ENCODE measurements at regions not wholly inside any gene's neighbourhood (a gene's known extent, or its start where the extent isn't known, plus 50 kb on each side); places are given as distances from the start of the nearest gene placed in this dataset.
A peak's percentile ranks its signal among the peaks of the same experiment; 100 is the strongest.

DNA sequence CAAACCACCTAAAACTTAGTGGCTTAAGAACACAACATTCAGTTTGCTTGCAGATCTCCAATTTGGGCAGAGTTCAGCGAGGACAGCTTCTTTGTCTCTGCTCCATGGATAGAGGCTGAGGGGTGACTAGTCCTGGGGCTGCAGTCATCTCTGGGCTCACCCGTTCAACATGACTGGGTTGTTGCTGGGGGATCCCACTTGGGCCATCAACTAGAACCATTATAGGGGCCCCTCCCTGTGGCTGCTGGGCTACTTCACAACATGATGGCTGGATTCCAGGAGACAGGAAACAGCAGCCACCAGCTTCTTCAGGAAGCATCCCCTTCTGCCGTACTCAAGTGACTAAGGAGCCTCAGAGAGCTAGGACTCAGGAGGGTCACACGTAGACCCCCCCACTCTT lies 140.9 kb downstream of the RHOU start:
- H3K27ac ChIP-seq (ENCODE audit: low read depth in 2 of 2, low read length in 2 of 2): peak overlapping the region in 1 of 2 donors; percentile 39
- H3K4me1 ChIP-seq (ENCODE audit: control insufficient read depth in 2 of 2, insufficient read depth in 2 of 2, low read length in 2 of 2): no peaks in the 10 kb centered on the region
- no peaks in the 10 kb centered on the region for H3K36me3 ChIP-seq (ENCODE audit: control insufficient read depth in 2 of 2, insufficient read depth in 2 of 2, low read length in 2 of 2)
- H3K4me3 ChIP-seq (ENCODE audit: low read length in 2 of 2): no peak overlapping the region
- no peaks in the 10 kb centered on the region for H3K27me3 ChIP-seq (ENCODE audit: control insufficient read depth in 2 of 2, insufficient read depth in 2 of 2, low read length in 2 of 2)
- H3K9ac ChIP-seq (ENCODE audit: low read depth in 1 of 2, low read length in 2 of 2): no peak overlapping the region
- no peaks in the 10 kb centered on the region for H3K9me3 ChIP-seq (ENCODE audit: control insufficient read depth in 2 of 2, low read length in 2 of 2)

DNA sequence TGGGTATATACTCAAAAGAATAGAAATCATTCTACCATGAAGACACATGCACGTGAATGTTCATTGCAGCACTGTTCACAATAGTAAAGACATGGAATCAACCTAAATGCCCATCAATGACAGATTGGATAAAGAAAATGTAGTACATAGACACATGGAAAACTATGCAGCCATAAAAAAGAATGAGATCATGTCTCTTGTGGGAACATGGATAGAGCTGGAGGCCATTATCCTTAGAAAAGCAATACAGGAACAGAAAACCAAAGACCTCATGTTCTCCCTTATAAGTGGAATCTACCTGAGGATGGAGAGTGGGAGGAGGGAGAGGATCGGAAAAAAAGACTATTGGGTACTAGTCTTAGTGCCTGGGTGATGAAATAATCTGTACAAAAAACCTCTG lies 143.9 kb downstream of the RHOU start:
- Histone ChIP-seq H3K9ac (ENCODE audit: low read depth in 1 of 2, low read length in 2 of 2) (no peak overlapping the region), H3K9me3 (ENCODE audit: control insufficient read depth in 2 of 2, low read length in 2 of 2) (no peaks in the 10 kb centered on the region), H3K36me3 (ENCODE audit: control insufficient read depth in 2 of 2, insufficient read depth in 2 of 2, low read length in 2 of 2) (no peaks in the 10 kb centered on the region), H3K27ac (ENCODE audit: low read depth in 2 of 2, low read length in 2 of 2) (no peak overlapping the region), H3K27me3 (ENCODE audit: control insufficient read depth in 2 of 2, insufficient read depth in 2 of 2, low read length in 2 of 2) (no peaks in the 10 kb centered on the region), H3K4me1 (ENCODE audit: control insufficient read depth in 2 of 2, insufficient read depth in 2 of 2, low read length in 2 of 2) (no peaks in the 10 kb centered on the region), H3K4me3 (ENCODE audit: low read length in 2 of 2) (no peak overlapping the region)

DNA sequence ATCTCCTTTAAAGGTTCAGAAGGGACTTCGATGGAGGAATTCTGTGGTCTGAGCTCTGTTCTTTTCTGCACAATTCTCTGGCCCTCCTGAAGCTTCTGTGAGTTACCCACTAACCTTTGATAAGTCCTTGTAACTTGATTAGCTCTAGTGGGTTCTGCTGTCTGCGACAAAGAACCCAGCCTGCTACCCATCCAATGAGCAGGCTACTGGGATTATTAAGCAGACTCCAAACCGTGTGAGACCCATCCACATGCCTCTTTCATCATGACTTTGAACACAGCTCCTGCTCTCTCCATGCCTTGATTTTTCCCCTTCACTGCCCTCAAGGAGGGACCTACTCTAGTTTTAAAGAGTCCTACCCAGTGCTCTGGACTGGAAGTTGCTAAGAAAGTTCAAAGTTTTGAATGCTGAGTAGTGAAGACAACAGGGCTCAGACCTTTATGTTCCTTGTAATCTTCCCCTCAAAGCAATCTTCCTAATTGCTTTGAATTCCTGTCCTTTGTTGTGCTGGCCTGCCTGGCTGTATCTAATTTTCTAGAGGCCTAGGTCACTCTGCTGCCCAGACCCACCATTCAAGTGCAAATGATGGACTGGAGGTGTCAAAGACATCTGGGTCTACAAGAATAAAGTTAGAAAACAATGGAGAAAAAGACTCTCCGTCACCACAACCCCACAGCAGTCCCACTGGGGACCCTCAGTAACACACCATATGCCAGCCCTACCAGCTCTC lies 146.9 kb downstream of the RHOU start:
- Histone ChIP-seq H3K27me3 (ENCODE audit: control insufficient read depth in 2 of 2, insufficient read depth in 2 of 2, low read length in 2 of 2) (no peaks in the 10 kb centered on the region), H3K4me1 (ENCODE audit: control insufficient read depth in 2 of 2, insufficient read depth in 2 of 2, low read length in 2 of 2) (no peaks in the 10 kb centered on the region), H3K27ac (ENCODE audit: low read depth in 2 of 2, low read length in 2 of 2) (no peak overlapping the region), H3K36me3 (ENCODE audit: control insufficient read depth in 2 of 2, insufficient read depth in 2 of 2, low read length in 2 of 2) (no peaks in the 10 kb centered on the region), H3K4me3 (ENCODE audit: low read length in 2 of 2) (no peak overlapping the region), H3K9ac (ENCODE audit: low read depth in 1 of 2, low read length in 2 of 2) (no peak overlapping the region), H3K9me3 (ENCODE audit: control insufficient read depth in 2 of 2, low read length in 2 of 2) (no peaks in the 10 kb centered on the region)

DNA sequence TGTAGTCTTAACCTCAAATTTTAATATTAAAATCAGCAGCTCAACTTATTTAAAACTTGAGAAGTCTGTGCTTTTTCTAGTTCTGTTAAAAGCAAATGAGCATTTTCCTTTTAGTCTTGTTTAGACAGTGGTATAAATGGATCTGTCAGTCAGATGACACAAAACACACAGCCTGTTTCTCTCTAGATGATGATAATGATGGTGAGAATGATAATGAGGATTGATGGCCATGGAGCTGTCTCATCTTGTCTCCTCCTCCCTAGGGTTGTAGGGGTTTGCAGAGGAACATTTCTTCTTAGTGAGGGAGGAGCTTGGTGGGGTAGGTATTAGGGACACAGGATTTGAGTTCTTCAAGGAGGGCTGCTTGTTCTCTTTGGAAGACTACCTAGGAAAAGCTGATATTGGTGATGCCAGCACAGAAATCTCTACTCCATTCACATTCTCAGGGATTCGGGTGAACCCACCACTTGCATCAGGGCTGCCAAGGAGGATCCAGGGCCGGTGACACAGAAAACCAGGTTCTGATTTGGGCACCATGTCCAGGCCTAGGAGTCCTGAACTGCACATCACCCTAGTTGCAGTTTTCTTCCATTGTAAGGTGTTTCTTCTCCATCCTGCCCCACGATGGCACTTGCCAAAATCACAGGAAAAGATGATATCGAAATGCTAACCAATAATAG lies 147.6 kb downstream of the RHOU start:
- Histone ChIP-seq H3K4me1 (ENCODE audit: control insufficient read depth in 2 of 2, insufficient read depth in 2 of 2, low read length in 2 of 2) (no peaks in the 10 kb centered on the region), H3K27ac (ENCODE audit: low read depth in 2 of 2, low read length in 2 of 2) (no peak overlapping the region), H3K36me3 (ENCODE audit: control insufficient read depth in 2 of 2, insufficient read depth in 2 of 2, low read length in 2 of 2) (no peaks in the 10 kb centered on the region), H3K9me3 (ENCODE audit: control insufficient read depth in 2 of 2, low read length in 2 of 2) (no peaks in the 10 kb centered on the region), H3K27me3 (ENCODE audit: control insufficient read depth in 2 of 2, insufficient read depth in 2 of 2, low read length in 2 of 2) (no peaks in the 10 kb centered on the region), H3K9ac (ENCODE audit: low read depth in 1 of 2, low read length in 2 of 2) (no peak overlapping the region), H3K4me3 (ENCODE audit: low read length in 2 of 2) (no peak overlapping the region)

DNA sequence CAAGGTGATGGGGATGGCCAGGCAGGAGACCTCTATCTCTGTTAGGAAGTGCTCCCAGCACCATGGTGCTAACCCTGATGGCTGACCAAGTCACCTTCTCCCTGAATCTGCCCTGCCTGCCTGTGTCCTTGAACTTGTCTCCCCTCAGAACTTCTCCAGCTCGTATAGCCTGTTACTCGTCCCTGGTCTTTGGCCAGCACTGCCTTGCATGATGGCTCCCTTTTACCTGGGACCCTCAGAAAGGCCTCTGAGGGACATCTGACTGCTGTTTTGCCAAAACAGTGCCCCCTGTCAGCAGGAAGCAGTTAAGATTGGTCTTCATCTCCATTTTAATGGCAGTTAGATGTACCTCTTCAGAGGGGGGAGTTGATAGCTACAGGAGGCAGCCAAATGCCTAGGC lies 148.3 kb downstream of the RHOU start:
- Histone ChIP-seq H3K27ac (ENCODE audit: low read depth in 2 of 2, low read length in 2 of 2) (no peak overlapping the region), H3K27me3 (ENCODE audit: control insufficient read depth in 2 of 2, insufficient read depth in 2 of 2, low read length in 2 of 2) (no peaks in the 10 kb centered on the region), H3K9ac (ENCODE audit: low read depth in 1 of 2, low read length in 2 of 2) (no peak overlapping the region), H3K36me3 (ENCODE audit: control insufficient read depth in 2 of 2, insufficient read depth in 2 of 2, low read length in 2 of 2) (no peaks in the 10 kb centered on the region), H3K9me3 (ENCODE audit: control insufficient read depth in 2 of 2, low read length in 2 of 2) (no peaks in the 10 kb centered on the region), H3K4me3 (ENCODE audit: low read length in 2 of 2) (no peak overlapping the region), H3K4me1 (ENCODE audit: control insufficient read depth in 2 of 2, insufficient read depth in 2 of 2, low read length in 2 of 2) (no peaks in the 10 kb centered on the region)

DNA sequence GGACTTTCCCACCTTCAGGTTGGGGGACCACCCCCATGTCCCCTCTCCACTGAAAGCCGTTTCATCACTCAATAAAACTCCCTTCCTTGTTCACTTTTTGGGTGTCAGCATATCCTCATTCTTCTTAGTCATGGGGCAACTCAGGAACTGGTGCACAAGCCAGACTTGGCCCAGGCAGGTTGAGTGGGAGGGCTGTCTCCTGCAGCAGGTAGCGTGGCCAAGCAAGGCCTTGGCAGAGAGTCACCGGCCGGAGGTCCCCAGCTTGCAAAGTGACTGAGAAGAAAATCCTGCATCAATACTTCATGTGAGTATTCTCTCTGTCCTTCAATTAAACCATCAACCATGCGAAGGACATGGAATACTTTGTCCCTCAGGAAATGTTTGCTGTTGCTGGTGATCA lies 148.9 kb downstream of the RHOU start:
- Histone ChIP-seq H3K36me3 (ENCODE audit: control insufficient read depth in 2 of 2, insufficient read depth in 2 of 2, low read length in 2 of 2) (no peaks in the 10 kb centered on the region), H3K9ac (ENCODE audit: low read depth in 1 of 2, low read length in 2 of 2) (no peak overlapping the region), H3K9me3 (ENCODE audit: control insufficient read depth in 2 of 2, low read length in 2 of 2) (no peaks in the 10 kb centered on the region), H3K4me1 (ENCODE audit: control insufficient read depth in 2 of 2, insufficient read depth in 2 of 2, low read length in 2 of 2) (no peaks in the 10 kb centered on the region), H3K27me3 (ENCODE audit: control insufficient read depth in 2 of 2, insufficient read depth in 2 of 2, low read length in 2 of 2) (no peaks in the 10 kb centered on the region), H3K4me3 (ENCODE audit: low read length in 2 of 2) (no peak overlapping the region), H3K27ac (ENCODE audit: low read depth in 2 of 2, low read length in 2 of 2) (no peak overlapping the region)

DNA sequence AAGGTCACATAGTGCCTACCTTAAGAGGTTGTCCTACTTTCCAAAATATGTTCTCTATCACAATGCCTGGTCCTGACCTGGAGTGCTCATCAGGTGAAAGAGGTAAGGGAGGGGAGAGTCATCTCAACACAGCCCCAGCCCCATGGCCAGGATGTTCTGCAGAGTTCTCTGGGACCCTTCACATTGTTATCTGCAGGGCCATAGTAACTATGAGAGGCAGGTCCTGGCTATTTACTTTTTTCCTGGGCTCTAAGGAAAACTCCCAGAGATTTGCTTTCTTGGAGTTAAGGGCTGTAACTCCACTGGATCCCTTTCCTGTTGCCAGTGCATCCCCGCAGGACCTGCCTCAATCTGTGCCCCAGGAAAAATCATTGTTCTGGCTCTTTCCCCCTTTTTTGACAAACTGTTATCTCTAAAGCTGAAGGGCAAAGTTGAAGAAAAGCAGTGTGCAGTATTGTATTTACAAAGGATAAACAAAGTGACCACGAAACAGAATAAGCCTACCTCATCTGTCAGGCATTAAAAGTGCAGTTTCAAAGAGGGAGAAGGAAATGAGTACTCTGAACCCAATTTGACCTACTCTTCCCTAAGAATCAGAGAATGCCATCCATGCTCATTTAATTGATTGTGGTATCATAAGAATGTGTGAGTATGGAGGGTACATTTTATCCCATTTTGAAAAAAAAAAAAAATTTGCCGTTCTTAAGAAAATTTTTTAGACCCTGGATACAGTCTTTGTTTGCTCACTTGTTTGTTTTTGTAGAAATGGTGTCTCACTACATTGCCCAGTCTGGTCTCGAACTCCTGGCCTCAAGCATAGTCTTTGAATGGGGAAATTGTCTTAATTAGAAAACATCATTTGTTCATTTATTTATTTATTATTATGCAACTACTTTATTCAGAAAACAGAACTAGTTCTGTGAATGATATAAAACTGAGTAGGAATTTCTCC lies 149.6 kb downstream of the RHOU start:
- no peak overlapping the region for H3K27ac ChIP-seq (ENCODE audit: low read depth in 2 of 2, low read length in 2 of 2)
- no peaks in the 10 kb centered on the region for H3K27me3 ChIP-seq (ENCODE audit: control insufficient read depth in 2 of 2, insufficient read depth in 2 of 2, low read length in 2 of 2)
- H3K9ac ChIP-seq (ENCODE audit: low read depth in 1 of 2, low read length in 2 of 2): no peak overlapping the region
- no peaks in the 10 kb centered on the region for H3K9me3 ChIP-seq (ENCODE audit: control insufficient read depth in 2 of 2, low read length in 2 of 2)
- H3K36me3 ChIP-seq (ENCODE audit: control insufficient read depth in 2 of 2, insufficient read depth in 2 of 2, low read length in 2 of 2): no peaks in the 10 kb centered on the region
- no peaks in the 10 kb centered on the region for H3K4me1 ChIP-seq (ENCODE audit: control insufficient read depth in 2 of 2, insufficient read depth in 2 of 2, low read length in 2 of 2)
- no peak overlapping the region for H3K4me3 ChIP-seq (ENCODE audit: low read length in 2 of 2)

DNA sequence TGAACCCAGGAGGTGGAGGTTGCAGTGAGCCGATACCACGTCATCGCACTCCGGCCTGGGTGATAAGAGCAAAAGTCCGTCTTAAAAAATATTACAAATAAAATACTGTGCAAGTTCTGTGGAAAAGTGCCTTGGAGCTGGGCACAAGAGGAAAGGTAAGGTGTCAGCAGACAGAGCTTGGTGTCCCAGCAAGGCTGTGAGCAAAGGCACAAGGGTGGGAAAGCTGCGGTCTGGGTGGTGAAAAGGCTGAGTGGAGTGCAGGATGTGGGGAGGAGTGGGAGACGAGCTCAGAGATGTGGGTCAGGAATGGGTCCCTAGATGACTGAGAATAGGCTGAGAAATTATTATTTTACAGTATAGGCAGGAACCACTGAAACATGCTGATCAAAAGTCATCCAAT lies 150.6 kb downstream of the RHOU start:
- Histone ChIP-seq H3K36me3 (ENCODE audit: control insufficient read depth in 2 of 2, insufficient read depth in 2 of 2, low read length in 2 of 2) (no peaks in the 10 kb centered on the region), H3K9me3 (ENCODE audit: control insufficient read depth in 2 of 2, low read length in 2 of 2) (no peaks in the 10 kb centered on the region), H3K4me1 (ENCODE audit: control insufficient read depth in 2 of 2, insufficient read depth in 2 of 2, low read length in 2 of 2) (no peaks in the 10 kb centered on the region), H3K9ac (ENCODE audit: low read depth in 1 of 2, low read length in 2 of 2) (no peak overlapping the region), H3K27me3 (ENCODE audit: control insufficient read depth in 2 of 2, insufficient read depth in 2 of 2, low read length in 2 of 2) (no peaks in the 10 kb centered on the region), H3K4me3 (ENCODE audit: low read length in 2 of 2) (no peak overlapping the region), H3K27ac (ENCODE audit: low read depth in 2 of 2, low read length in 2 of 2) (no peak overlapping the region)

DNA sequence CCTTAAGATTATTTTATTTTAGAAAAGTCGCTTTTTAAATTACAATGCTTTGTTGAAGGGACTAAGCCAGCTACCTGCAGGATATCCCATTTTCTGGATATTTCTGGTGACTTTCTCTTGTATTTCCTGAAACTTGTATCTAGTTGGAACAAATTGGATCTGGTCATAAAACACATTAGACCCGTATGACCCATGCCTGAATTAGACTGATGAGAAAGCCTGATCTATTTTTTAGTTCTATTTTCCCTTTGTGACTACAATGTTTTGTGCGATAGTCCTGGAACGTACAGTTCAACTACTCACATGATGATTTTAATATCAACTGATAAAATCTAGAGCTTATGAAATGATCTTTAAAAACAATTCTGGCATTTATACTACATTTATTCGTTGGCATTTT lies 151.8 kb downstream of the RHOU start:
- no peak overlapping the region for H3K4me3 ChIP-seq (ENCODE audit: low read length in 2 of 2)
- no peak overlapping the region for H3K9ac ChIP-seq (ENCODE audit: low read depth in 1 of 2, low read length in 2 of 2)
- no peak overlapping the region for H3K27ac ChIP-seq (ENCODE audit: low read depth in 2 of 2, low read length in 2 of 2)
- no peaks in the 10 kb centered on the region for H3K9me3 ChIP-seq (ENCODE audit: control insufficient read depth in 2 of 2, low read length in 2 of 2)
- H3K27me3 ChIP-seq (ENCODE audit: control insufficient read depth in 2 of 2, insufficient read depth in 2 of 2, low read length in 2 of 2): no peaks in the 10 kb centered on the region
- no peaks in the 10 kb centered on the region for H3K4me1 ChIP-seq (ENCODE audit: control insufficient read depth in 2 of 2, insufficient read depth in 2 of 2, low read length in 2 of 2)
- H3K36me3 ChIP-seq (ENCODE audit: control insufficient read depth in 2 of 2, insufficient read depth in 2 of 2, low read length in 2 of 2): no peaks in the 10 kb centered on the region

DNA sequence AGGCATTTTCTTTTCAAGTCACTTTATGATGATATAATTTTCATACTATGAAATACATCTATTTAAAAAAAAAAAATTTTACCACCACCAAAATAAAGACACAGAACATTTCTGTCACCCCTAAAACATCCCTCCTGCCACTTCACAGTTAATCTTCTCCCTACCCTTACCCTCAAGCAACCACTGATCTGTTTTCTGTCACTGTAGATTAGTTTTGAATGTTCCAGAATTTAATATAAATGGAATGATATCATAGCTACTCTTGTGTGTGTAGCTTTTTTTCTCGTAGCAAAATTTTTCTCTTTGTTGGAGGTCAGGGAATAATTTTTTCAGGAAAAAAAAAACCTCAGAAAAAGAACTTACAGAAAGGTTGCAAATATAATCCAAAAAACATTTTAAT lies 152.7 kb downstream of the RHOU start:
- Histone ChIP-seq H3K36me3 (ENCODE audit: control insufficient read depth in 2 of 2, insufficient read depth in 2 of 2, low read length in 2 of 2) (no peaks in the 10 kb centered on the region), H3K9ac (ENCODE audit: low read depth in 1 of 2, low read length in 2 of 2) (no peak overlapping the region), H3K27me3 (ENCODE audit: control insufficient read depth in 2 of 2, insufficient read depth in 2 of 2, low read length in 2 of 2) (no peaks in the 10 kb centered on the region), H3K4me3 (ENCODE audit: low read length in 2 of 2) (no peak overlapping the region), H3K9me3 (ENCODE audit: control insufficient read depth in 2 of 2, low read length in 2 of 2) (no peaks in the 10 kb centered on the region), H3K27ac (ENCODE audit: low read depth in 2 of 2, low read length in 2 of 2) (no peak overlapping the region), H3K4me1 (ENCODE audit: control insufficient read depth in 2 of 2, insufficient read depth in 2 of 2, low read length in 2 of 2) (no peaks in the 10 kb centered on the region)
